ENCODE measurements at regions not wholly inside any gene's neighbourhood (a gene's known extent, or its start where the extent isn't known, plus 50 kb on each side); places are given as distances from the start of the nearest gene placed in this dataset.

- no peak overlapping the region for H3K4me3 ChIP-seq
- no peak overlapping the region for H3K9ac ChIP-seq (ENCODE audit: insufficient read depth in 1 of 2, low read length in 2 of 2)
- H3K36me3 ChIP-seq (ENCODE audit: control insufficient read depth in 4 of 4, insufficient read depth in 4 of 4, low read length in 4 of 4): no peaks in the 10 kb centered on the region
- WGBS, 2 donors: 63 to 64% methylated on average over 3 of the region's 3 CpGs
- peaks cover 0 to 7% (median 0%) of the 10 kb centered on the region in 5 donors for H3K4me1 ChIP-seq (ENCODE audit: control insufficient read depth in 5 of 5, insufficient read depth in 5 of 5, low read length in 5 of 5)
- no peak for ATAC-seq (ENCODE audit: insufficient read depth, low FRiP score)
- no peak for TF ChIP-seq CTCF (IDR thresholded peaks at IDR 0.05; ENCODE audit: control extremely low read depth, extremely low read depth)
- no peak overlapping the region for H3K27ac ChIP-seq (ENCODE audit: low read depth in 1 of 2, low read length in 1 of 2)
- no peak for DNase-seq
- no peaks in the 10 kb centered on the region for H3K27me3 ChIP-seq (ENCODE audit: control insufficient read depth in 3 of 3, insufficient read depth in 3 of 3, low read length in 2 of 3)
- H3K9me3 ChIP-seq (ENCODE audit: control insufficient read depth in 4 of 4, insufficient read depth in 3 of 4, low read length in 3 of 4): peaks cover 0 to 5% (median 0%) of the 10 kb centered on the region in 4 donors
Observed at GRCh38 chr20:6506906-6507305, 260.6 kb upstream of the BMP2 start.

GRCh38 chr20:6504826-6505225 lies 262.7 kb upstream of the BMP2 start:
- Histone ChIP-seq H3K36me3 (ENCODE audit: control insufficient read depth in 4 of 4, insufficient read depth in 4 of 4, low read length in 4 of 4) (no peaks in the 10 kb centered on the region), H3K4me3 (no peak overlapping the region), H3K27me3 (ENCODE audit: control insufficient read depth in 3 of 3, insufficient read depth in 3 of 3, low read length in 2 of 3) (no peaks in the 10 kb centered on the region), H3K4me1 (ENCODE audit: control insufficient read depth in 5 of 5, insufficient read depth in 5 of 5, low read length in 5 of 5) (peaks cover 0 to 9% (median 0%) of the 10 kb centered on the region in 5 donors), H3K9me3 (ENCODE audit: control insufficient read depth in 4 of 4, insufficient read depth in 3 of 4, low read length in 3 of 4) (peaks cover 0 to 5% (median under 1%) of the 10 kb centered on the region in 4 donors), H3K9ac (ENCODE audit: insufficient read depth in 1 of 2, low read length in 2 of 2) (no peak overlapping the region), H3K27ac (ENCODE audit: low read depth in 1 of 2, low read length in 1 of 2) (no peak overlapping the region)
- WGBS, 2 donors: 90 to 96% methylated on average over 7 of the region's 7 CpGs
- TF ChIP-seq CTCF (IDR thresholded peaks at IDR 0.05; ENCODE audit: control extremely low read depth, extremely low read depth): no peak
- DNase-seq: no peak
- ATAC-seq (ENCODE audit: insufficient read depth, low FRiP score): no peak

- TF ChIP-seq CTCF (IDR thresholded peaks at IDR 0.05; ENCODE audit: control extremely low read depth, extremely low read depth): no peak
- no peak overlapping the region for H3K27ac ChIP-seq (ENCODE audit: low read depth in 1 of 2, low read length in 1 of 2)
- DNase-seq: no peak
- no peaks in the 10 kb centered on the region for H3K27me3 ChIP-seq (ENCODE audit: control insufficient read depth in 3 of 3, insufficient read depth in 3 of 3, low read length in 2 of 3)
- no peak overlapping the region for H3K4me3 ChIP-seq
- no peak overlapping the region for H3K9ac ChIP-seq (ENCODE audit: insufficient read depth in 1 of 2, low read length in 2 of 2)
- no peak for ATAC-seq (ENCODE audit: insufficient read depth, low FRiP score)
- WGBS, 2 donors: 67 to 79% methylated on average over 2 of the region's 2 CpGs
- H3K36me3 ChIP-seq (ENCODE audit: control insufficient read depth in 4 of 4, insufficient read depth in 4 of 4, low read length in 4 of 4): no peaks in the 10 kb centered on the region
- peaks cover 0 to 9% (median 0%) of the 10 kb centered on the region in 5 donors for H3K4me1 ChIP-seq (ENCODE audit: control insufficient read depth in 5 of 5, insufficient read depth in 5 of 5, low read length in 5 of 5)
- peaks cover 0 to 2% (median under 1%) of the 10 kb centered on the region in 4 donors for H3K9me3 ChIP-seq (ENCODE audit: control insufficient read depth in 4 of 4, insufficient read depth in 3 of 4, low read length in 3 of 4)
Observed at GRCh38 chr20:6504179-6504578, 263.3 kb upstream of the BMP2 start.

GRCh38 chr20:6502999-6503398 lies 264.5 kb upstream of the BMP2 start:
- peaks cover 0 to 2% (median 0%) of the 10 kb centered on the region in 4 donors for H3K9me3 ChIP-seq (ENCODE audit: control insufficient read depth in 4 of 4, insufficient read depth in 3 of 4, low read length in 3 of 4)
- no peak overlapping the region for H3K27ac ChIP-seq (ENCODE audit: low read depth in 1 of 2, low read length in 1 of 2)
- H3K4me1 ChIP-seq (ENCODE audit: control insufficient read depth in 5 of 5, insufficient read depth in 5 of 5, low read length in 5 of 5): peaks cover 0 to 9% (median 0%) of the 10 kb centered on the region in 5 donors
- H3K27me3 ChIP-seq (ENCODE audit: control insufficient read depth in 3 of 3, insufficient read depth in 3 of 3, low read length in 2 of 3): no peaks in the 10 kb centered on the region
- H3K4me3 ChIP-seq: no peak overlapping the region
- H3K9ac ChIP-seq (ENCODE audit: insufficient read depth in 1 of 2, low read length in 2 of 2): no peak overlapping the region
- no peaks in the 10 kb centered on the region for H3K36me3 ChIP-seq (ENCODE audit: control insufficient read depth in 4 of 4, insufficient read depth in 4 of 4, low read length in 4 of 4)
- DNase-seq (no peak), ATAC-seq (ENCODE audit: insufficient read depth, low FRiP score) (no peak)
- no peak for TF ChIP-seq CTCF (IDR thresholded peaks at IDR 0.05; ENCODE audit: control extremely low read depth, extremely low read depth)
- 77 to 86% methylated on average over 2 of the region's 2 CpGs for WGBS, 2 donors
